Fibroblast of villous mesenchyme (primary cell): ENCODE measurements at regions not wholly inside any gene's neighbourhood (a gene's known extent, or its start where the extent isn't known, plus 50 kb on each side); places are given as distances from the start of the nearest gene placed in this dataset.

Experiments
- DNase-seq: peaks from one replicate; pipeline ENCODE4 v3.0.0-alpha.2; 2010; ENCODE audit warnings: low read depth
- H3K4me3 ChIP-seq: 2 replicates; pipeline ENCODE4 v1.5.1; 2011; ENCODE audit warnings: low read depth, mild to moderate bottlenecking, low read length
- TF ChIP-seq, protein P1 (sequence below): IDR thresholded peaks from 2 replicates; pipeline ENCODE4 v1.5.1; 2012; ENCODE audit warnings: low read depth, mild to moderate bottlenecking, low read length; ENCODE audit not compliant: insufficient read depth

DNA sequence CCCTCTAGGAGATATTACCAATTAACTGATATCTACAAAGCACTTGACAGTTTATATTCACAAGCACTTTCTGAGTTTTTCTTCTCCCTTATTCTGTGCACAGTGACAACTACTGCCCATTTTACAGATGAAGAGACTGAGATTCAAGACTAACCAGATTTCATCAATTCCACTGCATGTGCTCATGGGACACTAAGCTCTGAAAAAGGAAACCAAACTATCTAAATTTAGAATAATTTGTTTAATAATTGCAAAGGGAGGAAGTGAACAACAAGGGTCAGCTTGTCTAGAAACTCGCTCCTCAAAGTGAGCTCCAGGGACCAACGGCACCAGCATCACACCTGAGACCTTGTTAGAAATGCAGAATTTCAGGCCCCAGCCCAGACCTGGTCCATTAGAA lies 50.8 kb upstream of the MYLIP start:
- no peak for DNase-seq
- TF ChIP-seq, protein P1, sequence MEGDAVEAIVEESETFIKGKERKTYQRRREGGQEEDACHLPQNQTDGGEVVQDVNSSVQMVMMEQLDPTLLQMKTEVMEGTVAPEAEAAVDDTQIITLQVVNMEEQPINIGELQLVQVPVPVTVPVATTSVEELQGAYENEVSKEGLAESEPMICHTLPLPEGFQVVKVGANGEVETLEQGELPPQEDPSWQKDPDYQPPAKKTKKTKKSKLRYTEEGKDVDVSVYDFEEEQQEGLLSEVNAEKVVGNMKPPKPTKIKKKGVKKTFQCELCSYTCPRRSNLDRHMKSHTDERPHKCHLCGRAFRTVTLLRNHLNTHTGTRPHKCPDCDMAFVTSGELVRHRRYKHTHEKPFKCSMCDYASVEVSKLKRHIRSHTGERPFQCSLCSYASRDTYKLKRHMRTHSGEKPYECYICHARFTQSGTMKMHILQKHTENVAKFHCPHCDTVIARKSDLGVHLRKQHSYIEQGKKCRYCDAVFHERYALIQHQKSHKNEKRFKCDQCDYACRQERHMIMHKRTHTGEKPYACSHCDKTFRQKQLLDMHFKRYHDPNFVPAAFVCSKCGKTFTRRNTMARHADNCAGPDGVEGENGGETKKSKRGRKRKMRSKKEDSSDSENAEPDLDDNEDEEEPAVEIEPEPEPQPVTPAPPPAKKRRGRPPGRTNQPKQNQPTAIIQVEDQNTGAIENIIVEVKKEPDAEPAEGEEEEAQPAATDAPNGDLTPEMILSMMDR: no peak
- no peak overlapping the region for H3K4me3 ChIP-seq

DNA sequence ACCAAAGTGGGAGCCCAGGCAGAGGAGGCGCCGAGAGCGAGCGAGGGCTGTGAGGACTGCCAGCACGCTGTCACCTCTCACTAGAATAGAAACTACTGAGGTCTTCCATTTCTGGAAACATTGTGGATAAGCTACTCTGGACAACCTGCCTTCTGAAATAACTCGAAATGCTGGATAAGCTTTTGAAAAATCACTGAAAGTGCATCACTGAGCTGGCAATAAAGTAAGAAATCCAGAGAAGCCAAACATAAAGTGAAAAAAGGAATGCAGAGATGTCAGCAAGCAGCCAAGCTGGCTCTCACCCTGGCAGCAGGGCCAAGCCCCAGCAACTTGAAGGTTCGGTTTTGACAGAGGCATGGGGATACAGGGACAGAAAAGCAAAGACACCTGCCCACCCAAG lies 59.2 kb upstream of the MYLIP start:
- TF ChIP-seq, protein P1: no peak
- DNase-seq: no peak
- no peak overlapping the region for H3K4me3 ChIP-seq

DNA sequence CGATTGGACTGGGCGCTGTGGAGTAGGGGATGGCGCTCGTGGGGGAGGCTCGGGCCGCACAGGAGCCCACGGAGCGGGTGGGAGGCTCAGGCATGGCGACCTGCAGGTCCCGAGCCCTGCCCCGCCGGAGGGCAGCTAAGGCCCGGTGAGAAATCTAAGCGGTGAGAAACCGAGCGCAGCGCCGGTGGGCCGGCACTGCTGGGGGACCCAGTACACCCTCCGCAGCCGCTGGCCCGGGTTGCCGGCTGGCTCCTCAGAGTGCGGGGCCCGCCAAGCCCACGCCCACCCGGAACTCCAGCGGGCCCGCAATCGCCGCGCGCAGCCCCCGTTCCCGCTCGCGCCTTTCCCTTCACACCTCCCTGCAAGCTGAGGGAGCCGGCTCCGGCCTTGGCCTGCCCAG lies 59.7 kb upstream of the MYLIP start:
- no peak for DNase-seq
- TF ChIP-seq, protein P1: no peak

DNA sequence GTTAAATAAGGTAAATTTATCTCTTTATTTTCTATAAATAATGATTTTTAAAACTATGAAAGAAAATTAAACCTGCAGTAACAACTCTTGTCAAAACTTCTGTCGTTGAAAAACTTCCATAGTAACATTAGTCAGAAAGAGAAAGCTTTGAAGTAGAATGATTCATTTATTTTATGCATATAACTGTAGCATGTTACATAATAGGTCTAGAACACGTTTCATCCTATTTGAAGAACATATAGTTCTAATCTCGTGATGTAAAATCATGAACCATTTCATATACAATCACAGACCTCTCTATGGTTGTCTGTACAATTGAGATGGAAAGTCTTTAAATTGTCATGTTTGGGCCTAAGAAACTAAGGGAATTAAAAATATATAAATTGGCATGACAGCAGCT lies 61.3 kb upstream of the MYLIP start:
- DNase-seq: no peak
- TF ChIP-seq, protein P1: no peak
- H3K4me3 ChIP-seq: no peak overlapping the region

More for the DNA sequence above, 59.7 kb upstream of the MYLIP start:
- no peak overlapping the region for H3K4me3 ChIP-seq

DNA sequence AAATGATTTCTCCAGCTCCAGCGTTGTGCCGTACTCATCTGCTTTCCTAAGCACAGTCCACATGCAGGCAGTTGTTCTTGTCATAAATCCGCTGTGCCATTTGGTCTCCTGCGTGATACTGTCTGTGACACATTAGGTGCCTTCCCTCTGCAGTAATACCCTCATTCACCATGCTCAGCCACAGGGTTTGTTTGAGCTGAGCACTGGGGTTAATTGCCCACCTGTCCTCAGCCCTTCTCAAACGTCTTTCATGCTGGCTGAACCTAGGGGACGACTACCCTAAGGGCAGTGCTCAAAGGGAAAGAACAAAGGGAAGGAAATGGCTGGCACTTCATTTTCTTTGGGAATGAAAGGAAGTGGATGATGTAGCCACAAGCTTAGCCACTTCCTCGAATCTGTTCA lies 64.2 kb upstream of the MYLIP start:
- TF ChIP-seq, protein P1: no peak
- no peak overlapping the region for H3K4me3 ChIP-seq
- no peak for DNase-seq

DNA sequence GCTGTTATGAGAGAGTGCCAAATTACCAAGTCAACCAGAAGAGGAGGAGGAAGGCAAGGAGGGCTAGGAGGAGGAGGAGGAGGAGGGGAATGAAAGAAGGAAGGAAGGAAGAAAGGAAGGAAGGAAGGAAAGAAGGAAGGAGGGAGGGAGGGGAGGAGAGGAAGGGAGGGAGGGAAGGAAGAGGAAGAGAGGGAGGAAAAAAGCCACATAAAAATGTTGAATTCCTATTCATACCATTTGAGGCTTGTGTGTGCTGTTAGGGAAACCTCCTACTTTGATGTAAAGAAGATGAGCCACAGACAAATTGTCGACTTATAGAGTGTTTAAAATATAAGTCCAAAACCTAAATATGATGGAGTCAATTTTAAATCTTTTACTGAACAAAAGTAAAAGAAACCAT lies 65.3 kb upstream of the MYLIP start:
- no peak for DNase-seq
- TF ChIP-seq, protein P1: no peak
- H3K4me3 ChIP-seq: no peak overlapping the region

DNA sequence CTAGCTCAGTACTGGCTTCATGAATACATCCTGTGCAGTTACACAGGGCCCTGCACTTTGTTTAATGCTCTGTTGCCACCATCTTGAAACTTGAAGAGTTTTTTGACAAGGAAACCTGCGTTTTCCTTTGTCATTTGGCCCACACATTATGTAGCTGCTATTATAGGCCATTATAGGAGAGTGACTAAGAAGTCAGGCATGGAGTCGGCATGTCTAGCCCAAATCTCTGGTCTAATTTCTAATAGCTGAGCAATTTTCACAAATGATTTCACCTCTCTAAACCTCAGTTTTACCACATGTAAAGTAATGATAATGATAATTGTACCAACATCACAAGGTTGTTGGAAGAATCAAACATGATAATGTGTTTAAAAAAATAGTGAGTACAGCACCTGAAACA lies 67.1 kb upstream of the MYLIP start:
- TF ChIP-seq, protein P1: no peak
- no peak for DNase-seq
- H3K4me3 ChIP-seq: no peak overlapping the region
